ENCODE measurements at regions not wholly inside any gene's neighbourhood (a gene's known extent, or its start where the extent isn't known, plus 50 kb on each side); places are given as distances from the start of the nearest gene placed in this dataset.

GRCh38 chr20:60820918-60821317 lies 431.1 kb upstream of the CDH4 start:
- no peak overlapping the region for H3K4me3 ChIP-seq (ENCODE audit: low read length in 3 of 3)
- DNase-seq, result no peak
- no peak for TF ChIP-seq CTCF (IDR thresholded peaks at IDR 0.05; ENCODE audit: borderline replicate concordance, extremely low read depth, insufficient read depth)
- H3K9me3 ChIP-seq (ENCODE audit: control insufficient read depth in 2 of 3, insufficient read depth in 1 of 3, low read length in 3 of 3), result no peaks in the 10 kb centered on the region
- H3K9ac ChIP-seq (ENCODE audit: low read length in 3 of 3), result no peak overlapping the region
- no peaks in the 10 kb centered on the region for H3K36me3 ChIP-seq (ENCODE audit: control insufficient read depth in 2 of 3, insufficient read depth in 3 of 3, low read length in 3 of 3)
- H3K27me3 ChIP-seq (ENCODE audit: control insufficient read depth, insufficient read depth, low read length), result no peaks in the 10 kb centered on the region
- intact Hi-C loops (cut with DNase I), result no loop called here
- no peaks in the 10 kb centered on the region for H3K4me1 ChIP-seq (ENCODE audit: control insufficient read depth in 2 of 3, insufficient read depth in 2 of 3, low read depth in 1 of 3, low read length in 3 of 3)
- no peak overlapping the region for H3K27ac ChIP-seq (ENCODE audit: low read depth in 2 of 2, low read length in 2 of 2)
- no peak for FAIRE-seq

- DNase-seq (no peak), FAIRE-seq (no peak)
- Histone ChIP-seq H3K9me3 (ENCODE audit: control insufficient read depth in 2 of 3, insufficient read depth in 1 of 3, low read length in 3 of 3) (no peaks in the 10 kb centered on the region), H3K4me1 (ENCODE audit: control insufficient read depth in 2 of 3, insufficient read depth in 2 of 3, low read depth in 1 of 3, low read length in 3 of 3) (no peaks in the 10 kb centered on the region), H3K9ac (ENCODE audit: low read length in 3 of 3) (no peak overlapping the region), H3K27me3 (ENCODE audit: control insufficient read depth, insufficient read depth, low read length) (no peaks in the 10 kb centered on the region), H3K4me3 (ENCODE audit: low read length in 3 of 3) (no peak overlapping the region), H3K27ac (ENCODE audit: low read depth in 2 of 2, low read length in 2 of 2) (no peak overlapping the region), H3K36me3 (ENCODE audit: control insufficient read depth in 2 of 3, insufficient read depth in 3 of 3, low read length in 3 of 3) (no peaks in the 10 kb centered on the region)
- no peak for TF ChIP-seq CTCF (IDR thresholded peaks at IDR 0.05; ENCODE audit: borderline replicate concordance, extremely low read depth, insufficient read depth)
- intact Hi-C loops (cut with DNase I), result no loop called here
Measured at GRCh38 chr20:60822699-60823607, 429.1 kb upstream of the CDH4 start.

- no peak overlapping the region for H3K4me3 ChIP-seq (ENCODE audit: low read length in 3 of 3)
- TF ChIP-seq CTCF (IDR thresholded peaks at IDR 0.05; ENCODE audit: borderline replicate concordance, extremely low read depth, insufficient read depth), result no peak
- no peaks in the 10 kb centered on the region for H3K27me3 ChIP-seq (ENCODE audit: control insufficient read depth, insufficient read depth, low read length)
- FAIRE-seq (no peak), DNase-seq (no peak)
- H3K9ac ChIP-seq (ENCODE audit: low read length in 3 of 3), result no peak overlapping the region
- H3K36me3 ChIP-seq (ENCODE audit: control insufficient read depth in 2 of 3, insufficient read depth in 3 of 3, low read length in 3 of 3), result no peaks in the 10 kb centered on the region
- peaks cover 0 to 5% (median 4%) of the 10 kb centered on the region in 3 donors for H3K9me3 ChIP-seq (ENCODE audit: control insufficient read depth in 2 of 3, insufficient read depth in 1 of 3, low read length in 3 of 3)
- H3K4me1 ChIP-seq (ENCODE audit: control insufficient read depth in 2 of 3, insufficient read depth in 2 of 3, low read depth in 1 of 3, low read length in 3 of 3), result no peaks in the 10 kb centered on the region
- no peak overlapping the region for H3K27ac ChIP-seq (ENCODE audit: low read depth in 2 of 2, low read length in 2 of 2)
- intact Hi-C loops (cut with DNase I), result no loop called here
Measured at GRCh38 chr20:60835876-60836275, 416.2 kb upstream of the CDH4 start.

All from kidney (tissue), 13 donors.